Activated naive CD4-positive, alpha-beta T cell treated with anti-CD3 and anti-CD28 coated beads, Interleukin-2, amount 10 ng/mL, durations not matched to agents 7 days and 5 days (primary cell): ENCODE measurements at regions not wholly inside any gene's neighbourhood (a gene's known extent, or its start where the extent isn't known, plus 50 kb on each side); places are given as distances from the start of the nearest gene placed in this dataset.

Source experiments
- CTCF ChIA-PET: fragments of 350-600 bp; sonication (Branson Sonifier 250); formaldehyde crosslinking; loops from one replicate; lab custom pipeline; 2021; ENCODE audit warnings: antibody characterized with exemption; lab: Charles Lee
- DNase-seq: peaks from one replicate; pipeline ENCODE4 v3.0.0-alpha.2; 2020
- H3K27ac Mint-ChIP-seq: one replicate; pipeline ENCODE4 v1.8.0; 2021; ENCODE audit warnings: mild to moderate bottlenecking, moderate library complexity, mixed read lengths
- H3K27me3 Mint-ChIP-seq: one replicate; pipeline ENCODE4 v1.8.0; 2021; ENCODE audit warnings: mild to moderate bottlenecking, mixed read lengths
- H3K36me3 Mint-ChIP-seq: one replicate; pipeline ENCODE4 v1.8.0; 2021; ENCODE audit warnings: mixed read lengths
- H3K4me1 Mint-ChIP-seq: one replicate; pipeline ENCODE4 v1.8.0; 2021; ENCODE audit warnings: mixed read lengths
- H3K4me3 Mint-ChIP-seq: one replicate; pipeline ENCODE4 v1.8.0; 2021; ENCODE audit warnings: mild to moderate bottlenecking, moderate library complexity, mixed read lengths
- H3K9me3 Mint-ChIP-seq: one replicate; pipeline ENCODE4 v1.8.0; 2021; ENCODE audit warnings: mixed read lengths

GRCh38 chr4:24657768-24658617 lies 73.6 kb upstream of the DHX15 start:
- CTCF ChIA-PET: no interaction called here
- Mint-ChIP-seq H3K27me3 (peaks cover 17% of the 10 kb centered on the region), H3K36me3 (no peaks in the 10 kb centered on the region), H3K4me1 (peaks cover 4% of the 10 kb centered on the region), H3K27ac (peak overlapping the region; percentile 17), H3K4me3 (no peak overlapping the region), H3K9me3 (no peaks in the 10 kb centered on the region)
- DNase-seq: peak; percentile 38

- peaks cover 4% of the 10 kb centered on the region for H3K4me1 Mint-ChIP-seq
- DNase-seq: no peak
- CTCF ChIA-PET: no interaction called here
- H3K4me3 Mint-ChIP-seq: no peak overlapping the region
- no peaks in the 10 kb centered on the region for H3K36me3 Mint-ChIP-seq
- H3K27me3 Mint-ChIP-seq: peaks cover 21% of the 10 kb centered on the region
- no peak overlapping the region for H3K27ac Mint-ChIP-seq
- no peaks in the 10 kb centered on the region for H3K9me3 Mint-ChIP-seq
These were observed 75.0 kb upstream of the DHX15 start for GRCh38 chr4:24659241-24659961.

- Mint-ChIP-seq H3K9me3 (no peaks in the 10 kb centered on the region), H3K27ac (no peak overlapping the region), H3K4me3 (no peak overlapping the region), H3K36me3 (no peaks in the 10 kb centered on the region), H3K27me3 (peaks cover 22% of the 10 kb centered on the region), H3K4me1 (peaks cover 4% of the 10 kb centered on the region)
- CTCF ChIA-PET: no interaction called here
- no peak for DNase-seq
These were observed 77.7 kb upstream of the DHX15 start for GRCh38 chr4:24662056-24662455.

DNA sequence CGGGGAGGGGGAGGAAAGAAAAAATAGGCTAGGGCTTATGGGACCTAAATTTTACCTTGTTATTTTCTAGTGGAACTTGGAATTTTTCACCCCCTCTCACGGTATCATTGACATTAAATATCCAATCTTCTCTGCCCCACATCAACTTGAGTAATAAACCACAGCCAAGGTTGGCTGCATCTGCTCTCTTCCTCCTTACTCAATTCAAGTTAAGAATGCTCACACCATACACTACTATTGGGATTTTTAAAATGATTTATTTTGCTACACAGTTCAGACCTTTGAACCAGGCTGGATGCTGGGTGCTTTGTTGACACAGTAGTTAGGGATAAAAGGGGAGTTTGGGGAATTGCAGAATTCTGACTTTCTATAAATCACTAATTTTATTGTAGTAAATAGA lies 78.2 kb upstream of the DHX15 start:
- CTCF ChIA-PET: no interaction called here
- Mint-ChIP-seq H3K9me3 (no peaks in the 10 kb centered on the region), H3K4me3 (no peak overlapping the region), H3K36me3 (no peaks in the 10 kb centered on the region), H3K27me3 (peaks cover 22% of the 10 kb centered on the region), H3K27ac (no peak overlapping the region), H3K4me1 (peaks cover 4% of the 10 kb centered on the region)
- DNase-seq: no peak

- no peak for DNase-seq
- no peaks in the 10 kb centered on the region for H3K9me3 Mint-ChIP-seq
- CTCF ChIA-PET: no interaction called here
These were observed 80.6 kb upstream of the DHX15 start for GRCh38 chr4:24664956-24665355.

DNA sequence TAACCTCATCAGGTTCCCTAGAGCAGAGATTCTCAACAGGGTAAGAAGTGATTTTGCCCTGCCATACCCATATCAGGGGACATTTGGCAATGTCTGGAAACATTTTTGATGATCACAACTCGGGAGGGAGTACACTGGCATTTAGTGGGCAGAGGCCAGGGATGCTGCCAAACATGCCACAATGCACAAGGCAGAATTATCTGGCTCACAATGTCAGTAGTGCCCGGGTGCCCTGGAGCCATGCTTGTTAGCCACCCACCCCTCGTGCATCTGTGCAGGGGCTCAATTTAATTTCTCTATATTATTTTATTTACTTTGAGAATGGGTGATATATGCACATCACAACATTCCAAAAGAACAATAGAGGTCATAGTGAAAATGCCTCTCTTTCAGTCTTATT lies 82.0 kb upstream of the DHX15 start:
- no peaks in the 10 kb centered on the region for H3K9me3 Mint-ChIP-seq
- no peak overlapping the region for H3K27ac Mint-ChIP-seq
- no peak for DNase-seq
- no peaks in the 10 kb centered on the region for H3K36me3 Mint-ChIP-seq
- peaks cover 12% of the 10 kb centered on the region for H3K27me3 Mint-ChIP-seq
- H3K4me1 Mint-ChIP-seq: no peaks in the 10 kb centered on the region
- no peak overlapping the region for H3K4me3 Mint-ChIP-seq
- CTCF ChIA-PET: no interaction called here

More at GRCh38 chr4:24664956-24665355, 80.6 kb upstream of the DHX15 start:
- Mint-ChIP-seq H3K27ac (no peak overlapping the region), H3K36me3 (no peaks in the 10 kb centered on the region), H3K27me3 (peaks cover 12% of the 10 kb centered on the region), H3K4me3 (no peak overlapping the region), H3K4me1 (no peaks in the 10 kb centered on the region)

GRCh38 chr4:24666816-24667477 lies 82.6 kb upstream of the DHX15 start:
- no peak for DNase-seq
- H3K27me3 Mint-ChIP-seq: peaks cover 12% of the 10 kb centered on the region
- no peak overlapping the region for H3K4me3 Mint-ChIP-seq
- H3K36me3 Mint-ChIP-seq: no peaks in the 10 kb centered on the region
- no peaks in the 10 kb centered on the region for H3K4me1 Mint-ChIP-seq
- H3K27ac Mint-ChIP-seq: no peak overlapping the region
- CTCF ChIA-PET: no interaction called here
- no peaks in the 10 kb centered on the region for H3K9me3 Mint-ChIP-seq

- no peaks in the 10 kb centered on the region for H3K4me1 Mint-ChIP-seq
- CTCF ChIA-PET: no interaction called here
- no peaks in the 10 kb centered on the region for H3K9me3 Mint-ChIP-seq
- no peak overlapping the region for H3K27ac Mint-ChIP-seq
- DNase-seq: no peak
- no peaks in the 10 kb centered on the region for H3K36me3 Mint-ChIP-seq
- H3K27me3 Mint-ChIP-seq: peaks cover 16% of the 10 kb centered on the region
- no peak overlapping the region for H3K4me3 Mint-ChIP-seq
These were observed 84.6 kb upstream of the DHX15 start for GRCh38 chr4:24668956-24669355.

DNA sequence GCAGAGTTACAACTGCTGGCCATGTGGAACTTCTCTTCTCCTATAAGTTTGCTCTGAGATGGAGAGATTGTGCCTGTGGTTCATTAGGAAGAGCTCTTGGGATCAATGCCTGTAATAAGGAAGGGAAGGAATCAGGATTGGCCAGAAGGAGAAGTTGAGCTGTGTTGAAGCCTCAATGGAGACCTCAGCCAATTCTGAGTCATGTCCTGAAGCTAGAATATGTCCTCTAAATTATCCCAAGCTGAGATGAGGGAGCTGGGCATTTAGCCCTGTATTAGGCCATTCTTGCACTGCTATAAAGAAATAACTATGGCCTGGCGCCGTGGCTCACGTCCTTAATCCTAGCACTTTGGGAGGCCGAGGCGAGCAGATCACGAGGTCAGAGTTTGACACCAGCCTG lies 85.4 kb upstream of the DHX15 start:
- H3K27ac Mint-ChIP-seq: no peak overlapping the region
- no peaks in the 10 kb centered on the region for H3K36me3 Mint-ChIP-seq
- CTCF ChIA-PET: no interaction called here
- H3K9me3 Mint-ChIP-seq: no peaks in the 10 kb centered on the region
- no peak overlapping the region for H3K4me3 Mint-ChIP-seq
- DNase-seq: no peak
- H3K27me3 Mint-ChIP-seq: peaks cover 21% of the 10 kb centered on the region
- no peaks in the 10 kb centered on the region for H3K4me1 Mint-ChIP-seq

DNA sequence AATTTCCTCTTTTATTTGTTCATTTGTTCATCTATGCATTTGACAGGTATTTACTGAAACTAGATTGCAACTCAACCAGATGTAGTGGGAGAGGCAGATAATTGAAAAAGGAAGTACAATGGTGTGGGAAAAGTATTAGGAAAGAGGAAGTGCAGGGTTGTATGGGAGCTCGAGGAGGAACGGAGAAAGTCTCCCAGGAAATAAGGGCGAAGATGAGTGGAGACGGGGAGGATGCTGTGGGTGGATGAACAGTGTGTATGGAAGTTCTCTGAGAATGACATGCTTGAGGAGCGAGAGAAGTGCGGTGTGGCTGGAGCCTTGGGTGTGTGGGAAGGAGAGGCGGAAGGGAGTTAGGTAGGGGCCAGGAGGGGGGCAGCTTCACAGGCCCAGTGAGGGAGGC lies 87.5 kb upstream of the DHX15 start:
- CTCF ChIA-PET: no interaction called here
- no peak overlapping the region for H3K27ac Mint-ChIP-seq
- DNase-seq: no peak
- no peaks in the 10 kb centered on the region for H3K9me3 Mint-ChIP-seq
- H3K4me1 Mint-ChIP-seq: no peaks in the 10 kb centered on the region
- peaks cover 16% of the 10 kb centered on the region for H3K27me3 Mint-ChIP-seq
- H3K36me3 Mint-ChIP-seq: no peaks in the 10 kb centered on the region
- H3K4me3 Mint-ChIP-seq: no peak overlapping the region

DNA sequence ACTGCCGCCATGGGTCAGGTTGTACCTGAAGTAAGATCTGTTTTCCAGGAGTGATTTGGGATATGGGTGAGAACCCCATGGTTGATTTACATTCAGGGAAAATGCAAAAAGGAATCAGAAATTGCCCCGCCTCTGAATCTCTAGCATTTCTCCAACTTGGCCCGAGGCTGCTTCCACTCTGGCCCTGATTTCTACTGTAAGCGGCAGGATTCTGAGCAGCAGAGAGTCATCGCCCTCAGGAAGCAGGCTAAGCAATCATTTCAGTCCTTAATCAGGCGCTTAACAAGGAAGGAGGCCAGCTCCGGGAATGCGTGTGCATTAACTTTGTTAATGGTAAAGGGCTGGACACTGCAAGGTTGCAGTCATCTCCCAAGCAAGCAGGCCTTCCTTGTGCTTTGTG lies 88.5 kb upstream of the DHX15 start:
- Mint-ChIP-seq H3K36me3 (no peaks in the 10 kb centered on the region), H3K27me3 (peaks cover 16% of the 10 kb centered on the region), H3K4me3 (no peak overlapping the region), H3K9me3 (no peaks in the 10 kb centered on the region), H3K4me1 (no peaks in the 10 kb centered on the region), H3K27ac (no peak overlapping the region)
- CTCF ChIA-PET: no interaction called here
- no peak for DNase-seq

DNA sequence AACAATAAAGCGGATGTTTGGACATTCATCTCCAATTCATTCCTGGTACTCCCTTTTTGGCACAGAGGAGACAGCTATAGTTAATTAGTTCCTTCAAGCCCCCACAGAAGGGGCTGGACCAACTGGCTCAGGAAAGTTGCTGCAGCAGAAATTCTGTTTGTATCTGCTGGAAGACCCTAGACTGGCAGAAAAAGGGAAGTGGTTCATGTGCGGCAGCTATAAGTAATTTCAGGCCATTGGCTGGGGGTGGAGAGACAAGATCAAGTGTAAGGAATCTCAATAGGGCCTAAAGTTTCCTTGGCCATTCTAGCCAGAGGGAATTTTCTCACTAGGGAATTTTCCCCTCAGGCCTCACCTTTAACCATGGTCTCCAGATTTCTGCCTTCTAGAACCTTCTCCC lies 89.9 kb upstream of the DHX15 start:
- H3K9me3 Mint-ChIP-seq: no peaks in the 10 kb centered on the region
- no peaks in the 10 kb centered on the region for H3K36me3 Mint-ChIP-seq
- CTCF ChIA-PET: no interaction called here
- no peaks in the 10 kb centered on the region for H3K4me1 Mint-ChIP-seq
- H3K27ac Mint-ChIP-seq: no peak overlapping the region
- H3K4me3 Mint-ChIP-seq: no peak overlapping the region
- H3K27me3 Mint-ChIP-seq: peaks cover 16% of the 10 kb centered on the region
- no peak for DNase-seq

- H3K27ac Mint-ChIP-seq: no peak overlapping the region
- H3K36me3 Mint-ChIP-seq: no peaks in the 10 kb centered on the region
- H3K27me3 Mint-ChIP-seq: peaks cover 17% of the 10 kb centered on the region
- H3K9me3 Mint-ChIP-seq: no peaks in the 10 kb centered on the region
- CTCF ChIA-PET: no interaction called here
- H3K4me3 Mint-ChIP-seq: no peak overlapping the region
- DNase-seq: no peak
- H3K4me1 Mint-ChIP-seq: no peaks in the 10 kb centered on the region
These were observed 91.5 kb upstream of the DHX15 start for GRCh38 chr4:24675721-24676389.

DNA sequence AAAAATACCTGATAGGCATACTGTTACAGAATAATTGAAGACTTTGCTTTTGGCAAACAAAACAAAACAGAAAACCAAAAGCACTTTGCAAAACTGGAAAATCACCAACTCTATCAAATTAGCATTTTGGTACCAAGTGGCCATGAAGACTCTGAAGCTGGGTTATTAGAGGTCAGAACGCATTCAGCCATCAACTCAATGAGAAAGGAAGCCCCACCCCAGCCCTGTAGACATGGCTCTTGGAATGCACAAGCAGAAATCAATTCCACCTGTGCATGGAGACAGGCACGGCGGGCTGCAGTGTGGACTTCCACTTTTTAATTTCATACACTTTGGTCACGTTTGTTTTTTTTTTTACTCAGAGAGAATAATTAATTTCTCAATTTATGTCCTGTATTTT lies 93.6 kb upstream of the DHX15 start:
- H3K4me1 Mint-ChIP-seq: no peaks in the 10 kb centered on the region
- CTCF ChIA-PET: no interaction called here
- no peaks in the 10 kb centered on the region for H3K9me3 Mint-ChIP-seq
- no peak for DNase-seq
- no peak overlapping the region for H3K27ac Mint-ChIP-seq
- H3K36me3 Mint-ChIP-seq: no peaks in the 10 kb centered on the region
- peaks cover 18% of the 10 kb centered on the region for H3K27me3 Mint-ChIP-seq
- no peak overlapping the region for H3K4me3 Mint-ChIP-seq
